ENCODE measurements at regions not wholly inside any gene's neighbourhood (a gene's known extent, or its start where the extent isn't known, plus 50 kb on each side); places are given as distances from the start of the nearest gene placed in this dataset.

DNA sequence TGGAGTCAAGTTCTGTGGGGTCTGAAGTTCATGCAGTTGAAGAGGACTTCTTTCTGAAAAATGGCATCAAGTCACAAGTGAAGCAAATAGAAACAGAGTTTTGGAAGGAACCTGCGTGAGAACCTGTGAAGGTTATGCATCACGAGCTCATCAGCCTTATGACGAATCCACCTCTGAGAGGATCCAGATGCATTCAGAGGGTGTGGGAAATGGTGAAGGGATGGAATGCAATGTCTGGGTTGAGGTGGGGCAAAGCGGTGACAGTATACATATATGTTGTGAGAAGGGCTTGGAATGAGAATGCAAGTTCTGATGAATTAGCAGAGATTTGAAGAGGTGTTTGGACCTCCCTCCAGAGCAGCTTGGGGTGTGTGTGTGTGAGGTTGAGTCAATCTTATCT lies 382.1 kb upstream of the TBL1XR1 start:
- no peak for DNase-seq

GRCh38 chr3:177580437-177580836 lies 383.2 kb upstream of the TBL1XR1 start:
- no peak for DNase-seq

- DNase-seq: no peak
These were observed 388.0 kb upstream of the TBL1XR1 start for GRCh38 chr3:177585271-177585670.

- no peak for DNase-seq
These were observed 391.9 kb upstream of the TBL1XR1 start for GRCh38 chr3:177589041-177589650.

- no peak for DNase-seq
These were observed 392.7 kb upstream of the TBL1XR1 start for GRCh38 chr3:177589911-177590381.

DNA sequence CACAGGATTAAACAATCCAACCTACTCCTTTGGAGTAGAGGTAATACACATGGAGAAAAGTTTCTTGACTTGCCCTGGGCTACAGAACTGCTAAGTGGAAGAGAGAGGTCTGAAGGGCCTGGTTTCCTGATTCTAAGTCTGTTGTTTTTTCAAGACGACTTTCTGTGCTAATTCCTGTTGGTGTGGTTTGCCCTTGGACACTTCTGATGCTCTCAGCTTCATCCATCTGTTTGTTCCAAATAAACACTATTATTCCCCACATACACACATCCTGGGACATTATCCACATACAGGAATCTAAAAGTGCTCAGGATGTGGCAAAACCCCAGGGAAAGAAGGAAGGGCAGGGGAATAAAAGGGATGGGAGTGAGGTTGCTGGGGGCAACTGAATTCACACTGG lies 393.5 kb upstream of the TBL1XR1 start:
- no peak for DNase-seq

DNA sequence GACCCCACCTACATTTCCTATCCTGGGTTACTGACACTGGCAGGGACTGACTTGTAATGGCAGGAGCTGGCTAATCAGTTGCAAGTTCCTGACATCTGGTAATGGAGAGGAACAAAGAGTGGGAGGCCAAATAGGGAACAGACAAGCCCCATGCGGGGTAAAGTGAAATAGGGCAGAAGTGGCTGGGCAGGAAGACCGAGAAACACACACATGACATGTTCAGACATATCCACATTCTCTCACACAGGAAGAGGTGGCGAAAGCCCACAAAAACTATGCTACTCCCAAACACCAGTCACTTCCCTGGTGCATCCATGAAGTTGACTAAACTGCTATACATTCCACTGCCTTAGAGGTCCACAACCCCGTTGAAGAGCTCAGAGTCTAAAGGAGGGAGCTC lies 394.1 kb upstream of the TBL1XR1 start:
- no peak for DNase-seq

DNA sequence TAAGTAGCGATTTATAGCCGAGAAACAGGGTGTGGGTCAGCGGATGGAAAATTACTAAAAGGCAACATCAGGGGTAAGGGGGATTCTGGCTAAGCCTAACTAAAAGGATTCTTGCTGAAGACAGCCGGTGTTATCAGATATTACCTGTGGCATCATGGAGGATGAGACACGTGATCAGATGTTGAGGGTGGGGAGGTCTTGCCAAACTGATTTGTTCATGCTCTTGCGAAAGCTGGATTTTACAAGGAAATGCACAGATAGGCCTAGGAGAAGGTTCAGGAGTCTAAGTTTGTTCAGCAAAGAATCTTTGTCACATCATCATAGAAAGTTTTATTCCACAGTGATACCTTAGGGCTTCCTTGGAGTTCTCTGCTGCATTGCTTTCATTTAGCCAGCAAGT lies 396.8 kb upstream of the TBL1XR1 start:
- no peak for DNase-seq

GRCh38 chr3:177595530-177596188 lies 398.4 kb upstream of the TBL1XR1 start:
- DNase-seq: no peak

DNA sequence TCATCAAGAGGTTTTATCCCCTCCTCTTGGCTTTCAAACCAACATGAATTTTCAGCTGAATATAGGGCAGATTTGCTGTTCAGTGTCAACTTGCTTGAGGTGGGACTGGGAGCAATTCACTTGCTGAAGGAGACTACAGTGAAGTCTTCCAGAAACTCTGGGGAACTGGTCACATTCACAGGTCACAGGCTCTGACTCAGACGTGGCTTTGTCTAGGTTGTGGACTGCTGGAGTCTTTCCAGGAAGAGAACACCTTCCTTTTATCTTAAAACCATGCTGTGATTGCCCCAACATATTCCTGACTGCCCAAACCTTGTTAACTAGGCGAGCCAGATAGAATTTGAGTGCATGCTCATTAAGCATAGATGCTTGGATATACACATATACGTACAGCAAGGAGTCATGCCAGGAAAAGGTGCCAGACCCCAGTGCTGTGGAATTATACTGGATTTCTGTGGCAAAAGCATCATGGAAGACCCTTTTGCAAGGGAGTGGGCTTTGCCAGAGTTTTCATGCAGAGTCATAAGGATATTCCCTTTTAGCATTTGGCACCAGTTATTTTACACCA lies 399.1 kb upstream of the TBL1XR1 start:
- no peak for DNase-seq

DNA sequence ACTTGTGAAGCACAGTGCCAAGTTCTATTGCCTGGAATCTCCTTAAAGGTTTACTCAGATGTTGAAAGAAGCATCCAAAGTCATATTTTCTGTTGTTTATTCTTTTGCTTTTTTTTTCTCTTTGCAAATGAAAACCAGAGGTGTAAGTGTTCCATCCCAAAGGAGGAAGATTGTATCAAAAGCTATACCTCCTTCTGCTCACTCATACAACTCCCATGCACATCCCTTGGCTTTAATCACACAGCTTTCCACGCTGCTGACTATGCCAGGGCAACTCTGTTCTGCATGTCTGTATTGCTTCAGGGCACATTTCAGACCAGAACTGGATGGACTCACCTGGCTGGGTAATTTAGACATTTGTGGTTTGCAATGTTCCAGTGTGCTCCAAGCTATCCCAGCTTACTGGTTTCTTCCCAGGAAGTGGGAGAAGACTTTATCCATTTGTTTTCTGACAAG lies 399.6 kb upstream of the TBL1XR1 start:
- no peak for DNase-seq

DNA sequence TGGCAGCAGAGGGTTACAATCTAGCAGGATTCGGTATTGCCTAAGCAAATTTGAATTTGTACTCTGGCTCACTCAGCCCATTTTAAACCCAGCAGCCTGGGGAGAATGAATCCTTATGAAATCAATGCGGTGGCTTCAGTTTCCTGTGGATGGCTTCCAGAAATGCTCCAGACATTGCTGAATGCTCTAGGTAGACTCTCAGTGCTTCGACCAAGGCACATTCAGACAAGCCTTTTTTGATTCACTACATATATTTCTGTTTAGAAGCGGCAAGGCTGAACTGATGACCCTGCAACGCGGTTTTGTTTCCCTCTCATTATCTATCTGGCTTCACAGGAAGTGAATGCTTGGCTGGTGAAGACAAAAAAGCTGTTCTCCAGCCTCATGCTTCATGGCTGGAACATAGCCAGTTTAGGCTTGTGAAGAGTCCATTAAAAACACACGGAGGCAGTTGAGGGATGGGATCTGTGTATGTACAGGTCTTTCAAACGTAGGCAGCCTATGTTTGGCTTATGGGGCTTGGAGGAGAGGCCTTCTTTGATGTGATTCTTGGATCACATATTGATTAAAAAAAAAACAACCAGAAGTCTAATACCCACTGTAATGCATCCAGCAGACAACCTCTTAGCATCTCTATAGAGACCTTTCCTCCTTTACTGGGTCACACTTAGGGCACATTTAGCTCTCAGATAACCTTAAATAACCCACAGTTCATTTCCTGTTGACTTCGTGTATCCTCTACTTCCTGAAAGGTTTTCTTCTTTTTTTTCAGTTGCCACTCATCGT lies 400.2 kb upstream of the TBL1XR1 start:
- DNase-seq: no peak

- no peak for DNase-seq
These were observed 401.0 kb upstream of the TBL1XR1 start for GRCh38 chr3:177598097-177598833.

GRCh38 chr3:177599326-177599725 lies 402.0 kb upstream of the TBL1XR1 start:
- DNase-seq: no peak

GRCh38 chr3:177599837-177600236 lies 402.6 kb upstream of the TBL1XR1 start:
- DNase-seq: no peak

DNA sequence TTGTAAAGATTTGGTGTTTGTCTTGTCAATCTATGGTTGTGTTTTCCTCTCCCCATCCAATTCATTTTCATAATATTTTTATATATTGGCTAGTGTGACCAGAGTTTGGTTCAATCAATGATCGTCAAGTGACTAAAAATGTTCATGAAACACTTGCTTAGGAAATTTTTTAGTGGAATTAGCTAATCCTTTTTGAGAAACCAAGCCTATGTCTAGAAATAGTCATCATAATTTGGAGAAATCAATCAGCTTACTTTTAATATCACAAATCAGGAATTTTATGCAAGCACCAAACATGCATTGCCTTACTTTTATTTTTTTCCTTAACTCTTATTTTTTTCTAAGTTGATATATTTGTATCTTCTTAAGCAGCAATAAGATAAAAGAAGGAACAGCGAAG lies 403.1 kb upstream of the TBL1XR1 start:
- no peak for DNase-seq

DNA sequence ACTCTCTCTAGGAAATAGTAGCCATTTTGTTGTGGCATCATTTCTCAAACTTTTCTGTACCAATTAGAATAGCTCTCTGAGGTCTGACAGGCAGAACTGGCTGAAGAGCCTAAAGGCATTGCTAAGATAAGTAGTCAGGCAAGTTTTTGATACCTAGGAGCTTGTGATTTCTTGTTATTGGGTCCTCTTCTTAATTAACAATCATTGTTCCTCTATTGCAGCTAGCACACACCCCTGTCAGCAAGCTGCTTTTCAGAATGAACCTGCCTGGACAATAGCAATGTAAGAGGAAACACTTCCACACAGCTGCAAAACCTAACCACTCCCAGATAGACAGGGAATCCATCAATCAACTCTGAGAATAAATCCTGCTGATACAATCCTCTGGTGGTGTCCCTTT lies 403.9 kb upstream of the TBL1XR1 start:
- DNase-seq: no peak

- no peak for DNase-seq
These were observed 405.4 kb upstream of the TBL1XR1 start for GRCh38 chr3:177602601-177603147.

GRCh38 chr3:177603148-177603603 lies 405.9 kb upstream of the TBL1XR1 start:
- no peak for DNase-seq

DNA sequence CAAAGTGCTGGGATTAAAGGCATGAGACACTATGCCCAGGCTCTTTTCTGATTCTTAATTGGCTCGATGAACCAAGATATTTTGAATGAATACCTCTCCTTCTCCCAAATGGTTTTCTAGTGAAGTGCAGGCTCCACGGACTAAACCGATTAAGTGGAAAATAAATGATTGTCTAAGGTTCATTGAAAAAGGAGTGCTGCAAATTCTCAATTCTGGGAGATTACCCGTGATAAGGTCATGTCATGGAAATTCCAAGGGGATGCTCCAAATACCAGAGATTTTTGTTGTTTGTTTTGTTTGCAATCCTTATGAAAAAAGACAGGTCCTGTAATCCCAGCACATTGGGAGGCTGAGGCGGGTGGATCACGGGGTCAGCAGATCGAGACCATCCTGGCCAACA lies 406.9 kb upstream of the TBL1XR1 start:
- DNase-seq: no peak

- DNase-seq: no peak
These were observed 409.6 kb upstream of the TBL1XR1 start for GRCh38 chr3:177606891-177607290.

DNA sequence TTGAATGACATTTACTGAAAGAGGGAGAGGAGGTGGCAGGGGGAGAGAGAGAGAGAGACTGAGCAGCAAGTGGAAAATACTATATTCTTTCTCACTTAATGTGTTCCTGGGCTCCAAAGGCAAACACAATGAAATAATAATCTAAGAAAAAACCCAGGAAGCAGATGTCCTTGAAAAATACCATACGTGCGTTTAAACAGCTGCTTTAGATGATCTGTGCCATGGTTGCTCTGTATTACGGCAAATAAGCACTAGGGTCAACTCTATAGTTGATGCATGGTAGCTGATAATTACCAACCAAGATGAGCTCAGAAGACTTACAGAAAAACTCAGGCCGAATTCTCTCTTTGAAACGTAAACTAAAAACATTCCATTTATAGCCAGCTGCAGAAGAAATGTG lies 410.3 kb upstream of the TBL1XR1 start:
- DNase-seq: no peak

GRCh38 chr3:177608443-177608842 lies 411.2 kb upstream of the TBL1XR1 start:
- no peak for DNase-seq
